HCT116 (cell line): ENCODE measurements at regions not wholly inside any gene's neighbourhood (a gene's known extent, or its start where the extent isn't known, plus 50 kb on each side); places are given as distances from the start of the nearest gene placed in this dataset.

Experiments used
- ATAC-seq: fragments of 200-7000 bp; cut with Tn5 transposase; 2 replicates; pipeline ENCODE4 v1.9.1; 2020; ENCODE audit warnings: mild to moderate bottlenecking, moderate library complexity
- BruUV-seq: library from RNA; stranded (reverse); fragments of 400-500 nt; replicated peaks from 2 replicates; lab custom pipeline; 2021; lab: Mats Ljungman, UMichigan
- CTCF ChIA-PET: fragments of 300-600 bp; sonication (Branson Sonifier 250); formaldehyde crosslinking; loops from one replicate; lab custom pipeline; 2021; ENCODE audit warnings: antibody characterized with exemption; lab: Charles Lee
- POLR2A ChIA-PET: fragments of 300-600, 350-600 bp; sonication (Branson Sonifier 250); formaldehyde crosslinking; loops from one replicate; lab custom pipeline; 2021; ENCODE audit warnings: antibody characterized with exemption; lab: Charles Lee
- RAD21 ChIA-PET, 2 experiments: fragments of 300-600 bp; sonication (Branson Sonifier 250); formaldehyde crosslinking; loops; one replicate each; lab custom pipeline; 2023; ENCODE audit warnings: low total read pairs in 2 of 2; ENCODE audit not compliant: uncharacterized antibody in 2 of 2, unreplicated experiment in 2 of 2, low non-redundant PET in 1 of 2; lab: Charles Lee
- DNase-seq: peaks from one replicate; pipeline ENCODE4 v3.0.0-alpha.2; 2010; ENCODE audit warnings: low read depth, low spot score
- H2AFZ ChIP-seq: fragments of 200-600 bp; shearing (Covaris generic), sonication (generic); 2 replicates; pipeline ENCODE4 v1.6.1; 2017; ENCODE audit warnings: low read depth, mixed run types, mixed read lengths, antibody characterized with exemption, low read length; ENCODE audit not compliant: poor library complexity, severe bottlenecking
- H3K27ac ChIP-seq: 2 replicates; pipeline ENCODE4 v1.5.1; 2012; ENCODE audit warnings: low read depth, low read length
- H3K27me3 ChIP-seq: fragments of 200-600 bp; sonication (generic); 2 replicates; pipeline ENCODE4 v1.6.1; 2016; ENCODE audit warnings: mixed run types, low read length, mixed read lengths; ENCODE audit not compliant: insufficient read depth
- H3K36me3 ChIP-seq, 2 experiments: fragments of 200-500 bp in 1 of 2; fragments of 200-600 bp in 1 of 2; sonication (Bioruptor generic) in 1 of 2; sonication (generic) in 1 of 2; 2 replicates each; pipeline versions ENCODE4 v1.5.1 to v1.6.1; 2014 to 2016; ENCODE audit warnings: low read length in 2 of 2, inconsistent platforms in 1 of 2, mixed read lengths in 1 of 2, mixed run types in 1 of 2; ENCODE audit not compliant: insufficient read depth in 2 of 2, control insufficient read depth in 1 of 2
- H3K4me1 ChIP-seq, 2 experiments: fragments of 200-600 bp in 1 of 2; sonication (generic) in 1 of 2; 2 replicates each; pipeline versions ENCODE4 v1.5.1 to v1.6.1; 2012 to 2017; ENCODE audit warnings: low read length in 2 of 2, inconsistent platforms in 1 of 2, mild to moderate bottlenecking in 1 of 2, mixed read lengths in 1 of 2, mixed run types in 1 of 2, moderate library complexity in 1 of 2; ENCODE audit not compliant: insufficient read depth in 2 of 2, control insufficient read depth in 1 of 2
- H3K4me2 ChIP-seq: fragments of 200-600 bp; sonication (generic); 2 replicates; pipeline ENCODE4 v1.6.1; 2017; ENCODE audit warnings: mixed run types, low read length, mixed read lengths
- H3K4me3 ChIP-seq, 2 experiments: fragments of 200-600 bp in 1 of 2; sonication (generic) in 1 of 2; replicated peaks in 1 of 2; 2 replicates each; pipeline ENCODE4 v1.5.1; 2011 to 2016; ENCODE audit warnings: low read length in 2 of 2, control low read depth in 1 of 2, low read depth in 1 of 2, mild to moderate bottlenecking in 1 of 2, mixed read lengths in 1 of 2, mixed run types in 1 of 2
- H3K79me2 ChIP-seq: fragments of 200-600 bp; sonication (generic); 2 replicates; pipeline ENCODE4 v1.6.1; 2017; ENCODE audit warnings: mild to moderate bottlenecking, mixed run types, low read length, moderate library complexity, mixed read lengths; ENCODE audit not compliant: insufficient read depth
- H3K9ac ChIP-seq: fragments of 200-600 bp; sonication (generic); 2 replicates; pipeline ENCODE4 v1.6.1; 2016; ENCODE audit warnings: low read length, mixed read lengths
- H3K9me2 ChIP-seq: fragments of 200-600 bp; sonication (generic), shearing (Covaris generic); 2 replicates; pipeline ENCODE4 v1.6.1; 2017; ENCODE audit warnings: mixed run types, mild to moderate bottlenecking, moderate library complexity; ENCODE audit not compliant: insufficient read depth
- H3K9me3 ChIP-seq, 2 experiments: fragments of 200-500 bp in 1 of 2; fragments of 200-600 bp in 1 of 2; sonication (Bioruptor generic) in 1 of 2; sonication (generic) in 1 of 2; 2 replicates each; pipeline ENCODE4 v1.6.1; 2014 to 2017; ENCODE audit warnings: low read length in 2 of 2, mixed read lengths in 2 of 2, inconsistent platforms in 1 of 2, low read depth in 1 of 2, mild to moderate bottlenecking in 1 of 2, mixed run types in 1 of 2, moderate library complexity in 1 of 2; ENCODE audit not compliant: control insufficient read depth in 1 of 2, insufficient read depth in 1 of 2
- H4K20me1 ChIP-seq: fragments of 200-600 bp; sonication (generic), shearing (Covaris generic); 2 replicates; pipeline ENCODE4 v1.6.1; 2017; ENCODE audit warnings: mixed run types, mild to moderate bottlenecking, moderate library complexity; ENCODE audit not compliant: insufficient read depth
- CBX3 ChIP-seq: IDR thresholded peaks from 2 replicates; pipeline ENCODE4 v1.6.1; 2012; ENCODE audit warnings: low read depth
- CEBPB ChIP-seq: IDR thresholded peaks from 2 replicates; pipeline ENCODE4 v1.6.1; 2012; ENCODE audit warnings: low read depth
- EZH2phosphoT487 ChIP-seq: fragments of 200-600 bp; IDR thresholded peaks from 2 replicates; pipeline ENCODE4 v1.6.1; 2018; ENCODE audit warnings: antibody characterized with exemption, borderline replicate concordance
- JUND ChIP-seq: IDR thresholded peaks from 2 replicates; pipeline ENCODE4 v1.6.1; 2012
- SRF ChIP-seq: IDR thresholded peaks from 2 replicates; pipeline ENCODE4 v1.6.1; 2012; ENCODE audit warnings: low read depth
- ZNF274 ChIP-seq: fragments of 200-500 bp; sonication (Bioruptor generic); IDR thresholded peaks from 2 replicates; pipeline ENCODE4 v1.6.1; 2014; ENCODE audit warnings: mild to moderate bottlenecking, low read depth, low read length, inconsistent platforms
- intact Hi-C: fragments of 100-400 bp; cut with micrococcal nuclease; formaldehyde crosslinking; loops from 2 replicates; pipeline ENCODE4 v1.10.0; 2022
- TF ChIP-seq, protein P1 (sequence below): IDR thresholded peaks from 2 replicates; pipeline ENCODE4 v1.6.1; 2011; ENCODE audit warnings: mild to moderate bottlenecking, low read length, moderate library complexity; ENCODE audit not compliant: insufficient replicate concordance; ENCODE audit errors: extremely low read depth
- TF ChIP-seq, protein P2 (sequence below): IDR thresholded peaks from 2 replicates; pipeline ENCODE4 v1.6.1; 2012; ENCODE audit warnings: low read depth
- TF ChIP-seq, protein P3 (sequence below): IDR thresholded peaks from 2 replicates; pipeline ENCODE4 v1.6.1; 2012
- TF ChIP-seq, protein P4 (sequence below), 3 experiments: fragments of 200-600 bp in 1 of 3; sonication (generic) in 1 of 3; IDR thresholded peaks in 2 of 3; conservative IDR thresholded peaks in 1 of 3; 2 replicates each; pipeline ENCODE4 v1.5.1; 2012 to 2017; ENCODE audit warnings: low read depth in 2 of 3, low read length in 2 of 3, antibody characterized with exemption in 1 of 3, borderline replicate concordance in 1 of 3, control low read depth in 1 of 3, mild to moderate bottlenecking in 1 of 3, mixed read lengths in 1 of 3, mixed run types in 1 of 3, moderate library complexity in 1 of 3; ENCODE audit not compliant: insufficient read depth in 1 of 3
- TF ChIP-seq, protein P5 (sequence below): IDR thresholded peaks from 2 replicates; pipeline ENCODE4 v1.6.1; 2012

DNA sequence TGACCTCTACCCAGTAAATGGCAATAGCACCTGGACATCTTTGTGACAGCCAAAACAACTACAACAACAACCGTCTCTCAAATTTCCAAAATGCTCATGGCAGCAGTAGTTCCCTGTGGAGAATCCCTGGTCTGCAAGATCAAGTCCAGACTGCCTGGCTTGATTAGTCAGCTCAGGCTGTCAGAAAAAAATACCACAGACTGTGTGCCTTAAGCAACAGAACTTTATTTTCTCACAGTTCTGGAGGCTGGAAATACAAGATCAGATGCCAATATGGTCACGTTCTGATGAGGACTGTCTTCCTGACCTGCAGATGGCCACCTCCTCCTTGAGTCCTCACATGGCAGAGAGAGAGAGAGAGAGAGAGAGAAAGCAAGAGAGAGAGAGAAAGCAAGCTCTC lies 52.3 kb upstream of the MOCS2 start:
- ChIA-PET POLR2A (no interaction called here), RAD21 (no interaction called here), CTCF (no interaction called here)
- Histone ChIP-seq H3K79me2 (no peaks in the 10 kb centered on the region), H3K9ac (no peak overlapping the region), H3K9me3 (no peaks in the 10 kb centered on the region), H3K4me2 (no peak overlapping the region), H3K9me2 (no peaks in the 10 kb centered on the region), H3K27me3 (no peaks in the 10 kb centered on the region), H3K4me1 (no peaks in the 10 kb centered on the region), H3K36me3 (no peaks in the 10 kb centered on the region), H4K20me1 (no peaks in the 10 kb centered on the region), H2AFZ (no peak overlapping the region), H3K27ac (no peak overlapping the region)
- BruUV-seq = no TSS peak
- ATAC-seq (no peak), DNase-seq (no peak)
- intact Hi-C loops = no loop called here
- TF ChIP-seq EZH2phosphoT487 (no peak), JUND (no peak), ZNF274 (no peak), CEBPB (no peak), CBX3 (no peak), SRF (no peak)
- TF ChIP-seq, protein P1, sequence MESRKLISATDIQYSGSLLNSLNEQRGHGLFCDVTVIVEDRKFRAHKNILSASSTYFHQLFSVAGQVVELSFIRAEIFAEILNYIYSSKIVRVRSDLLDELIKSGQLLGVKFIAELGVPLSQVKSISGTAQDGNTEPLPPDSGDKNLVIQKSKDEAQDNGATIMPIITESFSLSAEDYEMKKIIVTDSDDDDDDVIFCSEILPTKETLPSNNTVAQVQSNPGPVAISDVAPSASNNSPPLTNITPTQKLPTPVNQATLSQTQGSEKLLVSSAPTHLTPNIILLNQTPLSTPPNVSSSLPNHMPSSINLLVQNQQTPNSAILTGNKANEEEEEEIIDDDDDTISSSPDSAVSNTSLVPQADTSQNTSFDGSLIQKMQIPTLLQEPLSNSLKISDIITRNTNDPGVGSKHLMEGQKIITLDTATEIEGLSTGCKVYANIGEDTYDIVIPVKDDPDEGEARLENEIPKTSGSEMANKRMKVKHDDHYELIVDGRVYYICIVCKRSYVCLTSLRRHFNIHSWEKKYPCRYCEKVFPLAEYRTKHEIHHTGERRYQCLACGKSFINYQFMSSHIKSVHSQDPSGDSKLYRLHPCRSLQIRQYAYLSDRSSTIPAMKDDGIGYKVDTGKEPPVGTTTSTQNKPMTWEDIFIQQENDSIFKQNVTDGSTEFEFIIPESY = no peak
- TF ChIP-seq, protein P2, sequence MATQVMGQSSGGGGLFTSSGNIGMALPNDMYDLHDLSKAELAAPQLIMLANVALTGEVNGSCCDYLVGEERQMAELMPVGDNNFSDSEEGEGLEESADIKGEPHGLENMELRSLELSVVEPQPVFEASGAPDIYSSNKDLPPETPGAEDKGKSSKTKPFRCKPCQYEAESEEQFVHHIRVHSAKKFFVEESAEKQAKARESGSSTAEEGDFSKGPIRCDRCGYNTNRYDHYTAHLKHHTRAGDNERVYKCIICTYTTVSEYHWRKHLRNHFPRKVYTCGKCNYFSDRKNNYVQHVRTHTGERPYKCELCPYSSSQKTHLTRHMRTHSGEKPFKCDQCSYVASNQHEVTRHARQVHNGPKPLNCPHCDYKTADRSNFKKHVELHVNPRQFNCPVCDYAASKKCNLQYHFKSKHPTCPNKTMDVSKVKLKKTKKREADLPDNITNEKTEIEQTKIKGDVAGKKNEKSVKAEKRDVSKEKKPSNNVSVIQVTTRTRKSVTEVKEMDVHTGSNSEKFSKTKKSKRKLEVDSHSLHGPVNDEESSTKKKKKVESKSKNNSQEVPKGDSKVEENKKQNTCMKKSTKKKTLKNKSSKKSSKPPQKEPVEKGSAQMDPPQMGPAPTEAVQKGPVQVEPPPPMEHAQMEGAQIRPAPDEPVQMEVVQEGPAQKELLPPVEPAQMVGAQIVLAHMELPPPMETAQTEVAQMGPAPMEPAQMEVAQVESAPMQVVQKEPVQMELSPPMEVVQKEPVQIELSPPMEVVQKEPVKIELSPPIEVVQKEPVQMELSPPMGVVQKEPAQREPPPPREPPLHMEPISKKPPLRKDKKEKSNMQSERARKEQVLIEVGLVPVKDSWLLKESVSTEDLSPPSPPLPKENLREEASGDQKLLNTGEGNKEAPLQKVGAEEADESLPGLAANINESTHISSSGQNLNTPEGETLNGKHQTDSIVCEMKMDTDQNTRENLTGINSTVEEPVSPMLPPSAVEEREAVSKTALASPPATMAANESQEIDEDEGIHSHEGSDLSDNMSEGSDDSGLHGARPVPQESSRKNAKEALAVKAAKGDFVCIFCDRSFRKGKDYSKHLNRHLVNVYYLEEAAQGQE = no peak
- TF ChIP-seq, protein P3, sequence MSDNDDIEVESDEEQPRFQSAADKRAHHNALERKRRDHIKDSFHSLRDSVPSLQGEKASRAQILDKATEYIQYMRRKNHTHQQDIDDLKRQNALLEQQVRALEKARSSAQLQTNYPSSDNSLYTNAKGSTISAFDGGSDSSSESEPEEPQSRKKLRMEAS = no peak
- TF ChIP-seq, protein P4, sequence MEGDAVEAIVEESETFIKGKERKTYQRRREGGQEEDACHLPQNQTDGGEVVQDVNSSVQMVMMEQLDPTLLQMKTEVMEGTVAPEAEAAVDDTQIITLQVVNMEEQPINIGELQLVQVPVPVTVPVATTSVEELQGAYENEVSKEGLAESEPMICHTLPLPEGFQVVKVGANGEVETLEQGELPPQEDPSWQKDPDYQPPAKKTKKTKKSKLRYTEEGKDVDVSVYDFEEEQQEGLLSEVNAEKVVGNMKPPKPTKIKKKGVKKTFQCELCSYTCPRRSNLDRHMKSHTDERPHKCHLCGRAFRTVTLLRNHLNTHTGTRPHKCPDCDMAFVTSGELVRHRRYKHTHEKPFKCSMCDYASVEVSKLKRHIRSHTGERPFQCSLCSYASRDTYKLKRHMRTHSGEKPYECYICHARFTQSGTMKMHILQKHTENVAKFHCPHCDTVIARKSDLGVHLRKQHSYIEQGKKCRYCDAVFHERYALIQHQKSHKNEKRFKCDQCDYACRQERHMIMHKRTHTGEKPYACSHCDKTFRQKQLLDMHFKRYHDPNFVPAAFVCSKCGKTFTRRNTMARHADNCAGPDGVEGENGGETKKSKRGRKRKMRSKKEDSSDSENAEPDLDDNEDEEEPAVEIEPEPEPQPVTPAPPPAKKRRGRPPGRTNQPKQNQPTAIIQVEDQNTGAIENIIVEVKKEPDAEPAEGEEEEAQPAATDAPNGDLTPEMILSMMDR (IDR thresholded peaks at IDR 0.05 in 2 of 3, conservative IDR thresholded peaks at IDR 0.05 in 1 of 3; ENCODE audit: borderline replicate concordance in 1 of 3, insufficient read depth in 1 of 3, low read depth in 2 of 3, low read length in 2 of 3) = no peak
- TF ChIP-seq, protein P5, sequence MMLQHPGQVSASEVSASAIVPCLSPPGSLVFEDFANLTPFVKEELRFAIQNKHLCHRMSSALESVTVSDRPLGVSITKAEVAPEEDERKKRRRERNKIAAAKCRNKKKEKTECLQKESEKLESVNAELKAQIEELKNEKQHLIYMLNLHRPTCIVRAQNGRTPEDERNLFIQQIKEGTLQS = no peak
- TF ChIP-seq, all 23 proteins: peak for 0
- H3K4me3 ChIP-seq = no peak overlapping the region
